ENCODE measurements at regions not wholly inside any gene's neighbourhood (a gene's known extent, or its start where the extent isn't known, plus 50 kb on each side); places are given as distances from the start of the nearest gene placed in this dataset.

- no peak for DNase-seq (ENCODE audit: low read depth)
These were observed 201.6 kb upstream of the JARID2 start for GRCh38 chr6:15044146-15044882.

- no peak for DNase-seq (ENCODE audit: low read depth)
These were observed 200.9 kb upstream of the JARID2 start for GRCh38 chr6:15044948-15045347.

- DNase-seq (ENCODE audit: low read depth), result no peak
These were observed 199.1 kb upstream of the JARID2 start for GRCh38 chr6:15046751-15047150.

GRCh38 chr6:15048367-15048766 lies 197.5 kb upstream of the JARID2 start:
- DNase-seq (ENCODE audit: low read depth), result no peak

- no peak for DNase-seq (ENCODE audit: low read depth)
These were observed 187.4 kb upstream of the JARID2 start for GRCh38 chr6:15058200-15059061.

- DNase-seq (ENCODE audit: low read depth), result no peak
These were observed 184.7 kb upstream of the JARID2 start for GRCh38 chr6:15061180-15061641.

- no peak for DNase-seq (ENCODE audit: low read depth)
These were observed 183.9 kb upstream of the JARID2 start for GRCh38 chr6:15061908-15062515.

GRCh38 chr6:15062516-15063252 lies 183.2 kb upstream of the JARID2 start:
- peak; percentile 90 for DNase-seq (ENCODE audit: low read depth)

- DNase-seq (ENCODE audit: low read depth), result no peak
These were observed 182.5 kb upstream of the JARID2 start for GRCh38 chr6:15063253-15063853.

GRCh38 chr6:15065261-15065989 lies 180.4 kb upstream of the JARID2 start:
- no peak for DNase-seq (ENCODE audit: low read depth)

- no peak for DNase-seq (ENCODE audit: low read depth)
These were observed 179.6 kb upstream of the JARID2 start for GRCh38 chr6:15066089-15066758.

GRCh38 chr6:15073344-15073789 lies 172.5 kb upstream of the JARID2 start:
- DNase-seq (ENCODE audit: low read depth), result no peak

- no peak for DNase-seq (ENCODE audit: low read depth)
These were observed 171.9 kb upstream of the JARID2 start for GRCh38 chr6:15073883-15074465.

- DNase-seq (ENCODE audit: low read depth), result no peak
These were observed 171.1 kb upstream of the JARID2 start for GRCh38 chr6:15074806-15075205.

GRCh38 chr6:15076565-15076964 lies 169.3 kb upstream of the JARID2 start:
- no peak for DNase-seq (ENCODE audit: low read depth)

GRCh38 chr6:15077006-15077405 lies 168.9 kb upstream of the JARID2 start:
- no peak for DNase-seq (ENCODE audit: low read depth)

- no peak for DNase-seq (ENCODE audit: low read depth)
These were observed 167.9 kb upstream of the JARID2 start for GRCh38 chr6:15077961-15078360.

- no peak for DNase-seq (ENCODE audit: low read depth)
These were observed 166.5 kb upstream of the JARID2 start for GRCh38 chr6:15079288-15079817.

- DNase-seq (ENCODE audit: low read depth), result no peak
These were observed 165.0 kb upstream of the JARID2 start for GRCh38 chr6:15080895-15081294.

- DNase-seq (ENCODE audit: low read depth), result no peak
These were observed 164.4 kb upstream of the JARID2 start for GRCh38 chr6:15081447-15081846.

Data from HS-5 (cell line).